HUDEP-2 (cell line): ENCODE measurements at regions not wholly inside any gene's neighbourhood (a gene's known extent, or its start where the extent isn't known, plus 50 kb on each side); places are given as distances from the start of the nearest gene placed in this dataset.
"Not testable (repeated sequence)": the region's sequence is repeated elsewhere in the genome, so short reads cannot be mapped to it uniquely, and the experiment has no call there.

Experiments
- DNase-seq, 76 experiments: peaks; one replicate each; lab custom pipeline; 2025; ENCODE audit not compliant: unreplicated experiment in 76 of 76; lab: John Stamatoyannopoulos, UW

- DNase-seq: no peak
Measured at GRCh38 chr5:167835146-167835545, 456.3 kb upstream of the WWC1 start.

- DNase-seq: no peak
Measured at GRCh38 chr5:167837127-167837526, 454.3 kb upstream of the WWC1 start.

GRCh38 chr5:167839065-167839464, 452.4 kb upstream of the WWC1 start:
- no peak for DNase-seq

GRCh38 chr5:167840527-167841130, 450.8 kb upstream of the WWC1 start:
- no peak for DNase-seq

GRCh38 chr5:167843881-167844572, 447.4 kb upstream of the WWC1 start:
- no peak for DNase-seq

GRCh38 chr5:167845952-167846351, 445.5 kb upstream of the WWC1 start:
- no peak for DNase-seq

GRCh38 chr5:167849874-167850273, 441.6 kb upstream of the WWC1 start:
- no peak for DNase-seq

GRCh38 chr5:167850911-167851310, 440.5 kb upstream of the WWC1 start:
- DNase-seq: no peak

- no peak for DNase-seq
Measured at GRCh38 chr5:167851416-167851815, 440.0 kb upstream of the WWC1 start.

- no peak for DNase-seq
Measured at GRCh38 chr5:167852515-167852914, 438.9 kb upstream of the WWC1 start.

- no peak for DNase-seq
Measured at GRCh38 chr5:167853421-167853820, 438.0 kb upstream of the WWC1 start.

GRCh38 chr5:167855818-167856217, 435.6 kb upstream of the WWC1 start:
- DNase-seq: no peak

GRCh38 chr5:167857321-167857720, 434.1 kb upstream of the WWC1 start:
- DNase-seq: no peak

- DNase-seq: not testable (repeated sequence)
Measured at GRCh38 chr5:167858186-167858855, 433.1 kb upstream of the WWC1 start.

- DNase-seq: peak in 9 of 76 experiments; percentile 0 to 23 (median 1)
Measured at GRCh38 chr5:167861129-167861927, 430.1 kb upstream of the WWC1 start.

GRCh38 chr5:167861928-167862426, 429.5 kb upstream of the WWC1 start:
- DNase-seq: no peak

GRCh38 chr5:167863883-167864282, 427.6 kb upstream of the WWC1 start:
- DNase-seq: no peak

- no peak for DNase-seq
Measured at GRCh38 chr5:167864801-167865200, 426.6 kb upstream of the WWC1 start.

GRCh38 chr5:167866797-167867196, 424.6 kb upstream of the WWC1 start:
- DNase-seq: no peak

GRCh38 chr5:167867281-167867680, 424.2 kb upstream of the WWC1 start:
- no peak for DNase-seq

- no peak for DNase-seq
Measured at GRCh38 chr5:167869125-167869524, 422.3 kb upstream of the WWC1 start.
